Activated T-cell treated with anti-CD3 and anti-CD28 coated beads, Interleukin-2, amount 50 U/mL, for 48 hours (primary cell): ENCODE measurements at regions not wholly inside any gene's neighbourhood (a gene's known extent, or its start where the extent isn't known, plus 50 kb on each side); places are given as distances from the start of the nearest gene placed in this dataset.

Source experiments
- DNase-seq, 2 experiments: peaks; one replicate each; pipeline ENCODE4 v3.0.0-alpha.2; 2020

DNA sequence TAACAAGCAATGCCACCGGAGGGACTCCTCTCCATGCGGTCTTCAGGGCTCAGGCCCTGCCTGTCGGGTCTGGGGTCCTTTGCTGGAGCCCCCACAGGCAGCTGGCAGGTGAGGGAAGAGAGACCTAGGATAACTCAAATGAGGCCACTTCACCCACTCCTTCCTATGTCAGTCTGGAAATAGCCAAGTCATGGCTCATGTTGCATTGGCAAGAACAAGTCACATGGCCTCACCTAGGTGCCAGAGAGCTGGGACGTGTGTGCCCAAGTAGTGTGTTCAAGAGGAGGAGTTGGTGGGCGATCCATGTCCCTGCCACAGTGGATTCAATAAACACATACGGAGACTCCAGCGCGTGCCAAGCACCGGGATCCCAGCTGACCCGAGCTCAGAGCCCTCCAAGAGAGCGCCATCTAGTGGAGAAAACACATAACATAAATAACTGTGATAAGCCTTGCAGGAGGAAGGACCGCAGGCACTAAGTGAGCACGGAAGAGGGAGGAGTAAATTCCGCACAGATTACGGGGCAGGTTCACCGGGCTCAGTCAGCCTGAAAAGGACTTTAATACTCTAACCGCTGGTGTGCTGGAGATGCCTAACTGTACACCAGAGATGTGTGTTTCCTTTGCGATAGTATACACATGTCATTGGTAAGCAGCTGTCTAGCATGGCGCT, 580.8 kb downstream of the CCDC171 start:
- peak; percentile 33 to 43 for DNase-seq

DNA sequence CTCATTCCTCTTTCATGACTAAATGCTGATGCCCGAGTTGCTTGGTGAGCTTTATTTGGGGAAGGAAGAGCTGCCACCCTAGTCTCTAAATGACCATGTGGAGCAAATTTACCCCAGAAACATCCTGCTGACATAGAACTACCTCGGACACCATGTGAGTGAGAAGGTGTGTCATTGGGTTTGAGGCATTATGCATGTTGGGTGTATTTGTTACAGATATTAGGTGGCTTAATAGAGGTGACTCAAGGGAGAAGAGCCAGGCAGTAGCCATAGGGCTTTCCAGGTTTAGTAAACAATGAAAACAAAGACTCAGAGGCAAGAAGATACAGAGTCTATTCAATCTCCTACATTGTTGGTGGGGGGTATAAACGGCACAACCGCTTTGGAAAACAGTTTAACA, 581.5 kb downstream of the CCDC171 start:
- DNase-seq: no peak

DNA sequence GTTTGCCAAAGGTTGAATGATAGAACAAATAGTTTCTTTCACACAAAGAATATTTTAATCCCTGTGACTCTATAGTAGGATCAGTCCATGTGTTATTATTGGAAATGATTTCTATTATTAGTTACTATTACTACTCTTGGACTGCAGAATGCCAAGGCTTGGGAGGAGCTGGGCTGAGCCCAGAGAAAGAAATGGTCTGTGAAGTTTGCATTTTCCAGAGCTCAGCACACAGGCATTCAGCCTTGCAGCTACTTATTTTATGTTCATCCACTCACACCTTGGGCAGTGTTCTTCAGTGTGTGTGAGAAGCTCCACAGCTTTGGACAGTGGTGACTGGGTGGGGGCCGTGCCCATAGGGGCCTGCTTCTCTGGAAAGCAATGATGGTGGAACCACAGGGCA, 583.1 kb downstream of the CCDC171 start:
- no peak for DNase-seq

DNA sequence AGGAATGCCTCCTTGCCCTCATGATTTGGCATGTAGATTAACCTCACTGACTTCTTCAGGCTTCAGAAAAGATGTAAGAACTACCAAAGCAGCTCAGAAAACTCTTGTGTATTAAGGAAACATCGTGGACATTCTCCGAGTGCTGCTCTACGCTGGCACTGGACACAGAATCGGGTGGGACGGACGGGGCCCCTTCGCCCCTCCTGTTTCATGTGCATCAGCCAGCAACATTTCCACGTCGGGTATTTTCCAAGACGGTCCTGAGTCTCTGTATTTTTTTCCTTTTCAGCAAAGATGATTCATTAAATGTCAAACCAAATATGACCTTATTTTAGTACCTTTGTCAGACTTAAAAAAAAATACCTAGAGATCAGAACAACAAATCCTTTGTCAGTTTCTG, 583.6 kb downstream of the CCDC171 start:
- DNase-seq: no peak

DNA sequence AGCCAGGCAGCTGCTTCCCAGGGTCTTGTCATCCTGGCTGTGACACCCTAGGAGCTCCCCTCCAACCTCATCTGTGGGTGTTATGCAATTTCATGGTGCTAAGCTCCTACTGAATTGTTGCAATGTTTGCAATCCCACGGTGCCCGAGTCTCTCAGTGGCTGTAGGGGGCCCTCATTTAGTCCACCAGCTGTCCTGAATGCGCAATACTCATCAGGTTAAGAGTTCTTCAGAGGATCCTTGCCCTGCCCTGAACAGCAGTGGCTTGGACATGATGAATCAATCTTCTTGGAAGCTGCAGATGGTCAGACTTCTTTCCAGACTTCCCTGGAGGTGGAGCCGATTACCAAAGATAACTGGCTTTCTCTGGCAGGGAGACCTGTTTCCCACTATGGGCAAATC, 584.1 kb downstream of the CCDC171 start:
- no peak for DNase-seq

DNA sequence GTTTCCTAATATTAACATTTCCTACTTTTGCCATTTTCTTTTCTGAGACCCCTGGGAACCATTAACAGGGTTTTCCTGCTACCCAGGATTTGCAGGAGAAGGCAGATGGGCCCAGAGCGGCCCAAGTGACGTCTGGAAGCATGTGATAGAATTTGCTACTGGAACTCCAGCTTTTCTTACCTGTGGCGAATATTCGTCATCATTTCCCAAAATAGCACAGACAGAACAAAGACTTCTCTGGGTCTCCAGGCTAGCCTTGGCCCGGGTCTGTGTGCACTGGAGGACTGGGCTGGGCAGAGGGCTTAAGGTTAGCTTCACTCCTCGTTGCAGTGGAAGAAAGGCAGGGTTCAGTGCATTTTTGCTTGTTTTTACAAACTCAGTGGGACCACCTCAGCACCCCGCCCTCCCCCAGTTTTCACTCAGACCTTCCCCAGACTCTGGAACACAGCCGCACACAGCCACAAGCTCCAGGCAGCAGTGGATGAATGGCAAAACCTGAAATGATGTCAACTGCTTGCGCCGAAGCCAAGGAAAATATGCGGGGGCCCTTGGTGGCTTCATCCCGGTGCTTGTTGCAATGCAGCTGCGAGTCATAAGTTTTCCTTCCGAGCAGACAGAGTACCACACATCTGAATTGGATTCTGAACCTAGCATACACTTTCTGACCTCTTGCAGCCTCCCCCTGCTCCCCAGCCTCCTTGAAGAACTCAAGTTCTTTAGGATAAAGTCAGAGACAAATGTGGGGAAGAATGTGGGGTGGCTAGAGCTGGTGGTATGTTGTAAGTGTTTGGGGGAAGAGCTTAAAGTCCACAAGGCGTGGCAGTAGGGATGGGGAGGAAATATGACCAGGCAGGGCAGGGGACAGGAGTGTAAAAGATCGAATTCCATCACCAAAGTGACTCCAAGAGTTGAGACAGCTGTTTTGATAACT, 586.0 kb downstream of the CCDC171 start:
- no peak for DNase-seq

DNA sequence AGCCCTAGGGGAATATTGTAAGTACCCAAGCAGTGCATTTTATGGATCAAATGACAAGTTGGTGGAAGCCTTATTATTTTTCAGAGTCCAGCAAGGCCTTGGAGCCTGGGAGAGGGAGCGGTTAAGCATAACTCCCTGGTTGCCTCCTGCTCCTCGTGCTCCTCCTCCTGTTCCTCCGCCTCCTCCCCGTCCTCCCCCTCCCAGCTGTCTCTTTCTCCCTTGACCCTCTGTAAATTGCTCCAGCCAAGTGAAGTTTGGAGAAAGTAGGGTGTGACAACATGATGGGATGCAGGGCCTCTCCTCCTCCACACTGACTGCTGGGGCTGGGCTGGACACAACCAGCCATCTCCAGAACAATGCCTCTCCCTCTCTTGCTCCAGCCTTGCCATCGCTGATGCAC, 586.9 kb downstream of the CCDC171 start:
- no peak for DNase-seq

DNA sequence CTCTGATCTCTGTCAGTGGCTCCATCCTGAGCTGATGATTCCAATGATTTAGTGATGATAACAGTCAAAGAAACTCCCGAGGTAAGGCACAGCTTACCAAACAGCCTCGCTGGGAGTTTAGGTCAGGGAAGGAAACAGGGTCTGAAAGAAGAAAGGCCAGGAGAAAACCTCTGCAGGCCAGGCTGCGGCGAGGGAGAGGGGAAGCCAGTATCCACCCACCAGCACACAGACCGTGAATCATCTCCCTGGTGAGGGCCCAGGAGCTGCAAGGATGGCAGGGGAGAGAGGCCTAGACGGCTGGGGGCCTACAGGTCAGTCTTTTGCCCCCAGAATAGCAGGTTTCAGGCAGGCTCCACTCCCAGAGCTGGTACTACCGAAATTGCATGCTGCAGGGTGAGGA, 590.5 kb downstream of the CCDC171 start:
- no peak for DNase-seq

DNA sequence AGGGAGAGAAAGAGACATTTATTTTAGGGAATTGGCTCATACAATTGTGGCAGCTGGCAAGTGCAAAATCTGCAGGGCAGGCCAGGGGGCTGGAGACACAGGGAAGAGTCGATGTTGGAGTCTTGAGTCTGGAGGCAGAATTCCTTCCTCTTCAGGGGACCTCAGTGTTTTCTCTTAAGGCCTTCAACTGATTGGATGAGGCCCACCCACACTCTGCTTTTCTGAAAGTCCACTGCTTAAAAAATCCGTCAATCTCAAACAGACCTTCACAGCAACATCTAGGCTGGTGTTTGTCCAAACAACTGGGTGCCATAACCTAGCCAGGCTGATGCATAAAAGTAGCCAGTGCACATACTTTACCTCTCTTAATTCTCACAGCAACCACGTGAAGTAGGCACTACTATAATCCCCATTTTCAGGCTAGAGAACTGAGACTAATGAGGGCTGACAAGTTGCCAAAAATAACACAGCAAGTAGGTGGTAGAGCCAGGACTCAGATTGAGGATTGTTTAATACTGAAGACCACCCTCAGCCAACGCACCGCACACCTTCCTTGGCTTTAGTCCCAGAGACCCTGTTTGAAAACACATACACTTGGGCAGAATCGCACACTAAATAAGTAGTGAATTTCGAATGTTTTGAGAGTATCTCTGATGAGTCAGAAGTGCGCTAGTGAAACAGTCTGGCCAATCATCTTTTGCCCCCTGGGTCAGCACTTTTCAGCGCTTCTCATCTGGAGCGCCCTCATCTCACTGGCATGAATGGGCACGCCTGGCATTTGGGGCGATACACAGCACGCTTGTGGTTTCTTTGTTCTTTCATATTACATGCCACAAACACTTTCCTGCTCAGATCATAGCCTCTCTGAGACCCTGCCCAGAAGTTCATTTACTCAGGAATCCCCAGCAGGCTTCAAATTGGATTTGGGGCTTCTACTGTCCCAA, 591.4 kb downstream of the CCDC171 start:
- no peak for DNase-seq

DNA sequence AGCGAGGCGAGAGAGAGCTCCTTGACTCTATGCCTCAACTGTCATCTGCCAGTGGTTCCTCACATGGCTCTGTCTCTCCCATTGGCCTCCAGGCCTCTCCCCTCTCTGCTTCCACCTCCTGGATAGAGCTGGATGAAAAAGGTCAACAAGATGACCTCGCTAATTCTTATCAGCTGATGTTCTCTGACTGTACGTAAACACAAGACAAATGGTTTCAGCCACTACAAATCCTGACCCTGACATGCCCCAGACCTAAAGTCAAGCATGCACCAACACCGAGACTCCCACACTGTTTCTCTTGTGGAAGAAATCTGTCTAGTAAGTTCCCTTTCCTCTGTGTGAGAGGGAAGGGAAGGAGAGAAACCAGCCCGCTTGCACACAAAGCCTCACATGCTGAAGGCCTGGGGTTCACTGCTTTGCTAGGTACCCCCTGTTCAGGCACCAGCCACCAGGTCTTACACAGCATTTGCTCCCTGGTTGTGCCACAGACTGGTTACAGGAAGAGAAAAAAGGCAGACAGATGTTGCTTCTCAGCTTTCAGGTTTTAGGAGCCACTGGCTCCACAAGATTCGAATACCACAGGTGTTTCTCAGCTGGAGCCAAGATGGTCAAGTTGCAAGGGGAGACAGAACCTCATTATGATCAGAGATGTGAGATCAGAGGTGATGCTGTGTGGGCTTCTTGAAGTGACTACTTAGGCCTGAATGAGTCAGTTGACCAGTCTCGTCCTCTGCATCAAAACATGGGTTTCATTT, 592.5 kb downstream of the CCDC171 start:
- DNase-seq: no peak

DNA sequence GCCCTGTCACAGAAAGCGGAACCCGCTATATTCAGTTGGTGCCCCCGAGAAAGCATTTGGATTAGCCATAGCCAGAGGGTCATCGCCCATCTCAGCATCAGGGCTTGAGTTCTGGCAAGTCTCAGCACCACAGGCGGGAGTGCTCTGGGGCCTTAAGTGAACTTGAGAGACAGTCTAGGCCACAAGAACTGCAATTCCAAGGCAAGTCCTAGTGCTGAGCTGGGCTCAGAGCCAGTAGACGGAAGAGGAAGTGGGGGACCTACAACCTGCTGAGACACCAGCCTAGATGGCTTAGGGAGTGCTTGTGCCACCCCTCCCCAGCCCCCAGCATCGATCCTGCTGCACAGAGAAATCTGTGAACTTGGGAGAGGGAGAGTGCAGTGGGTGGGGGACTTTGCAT, 594.9 kb downstream of the CCDC171 start:
- no peak for DNase-seq

DNA sequence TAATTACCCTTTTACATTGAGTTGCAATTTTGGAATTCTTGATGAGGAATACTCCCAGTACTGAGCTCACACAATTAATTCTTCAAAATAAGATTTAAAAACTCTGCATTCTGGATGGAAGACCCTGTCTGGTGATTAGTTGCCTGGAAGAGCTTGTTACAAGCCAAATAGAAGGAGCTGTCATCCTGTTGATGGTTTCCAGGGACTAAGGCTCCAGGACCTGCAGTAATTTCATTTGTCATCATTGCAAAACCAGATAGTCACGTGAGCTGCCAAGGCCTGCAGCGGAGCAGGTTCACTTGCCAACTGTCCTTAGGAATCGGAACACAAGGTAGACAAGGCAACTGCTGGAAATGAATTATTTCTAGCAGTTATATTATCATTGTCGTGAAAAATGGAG, 597.7 kb downstream of the CCDC171 start:
- no peak for DNase-seq

DNA sequence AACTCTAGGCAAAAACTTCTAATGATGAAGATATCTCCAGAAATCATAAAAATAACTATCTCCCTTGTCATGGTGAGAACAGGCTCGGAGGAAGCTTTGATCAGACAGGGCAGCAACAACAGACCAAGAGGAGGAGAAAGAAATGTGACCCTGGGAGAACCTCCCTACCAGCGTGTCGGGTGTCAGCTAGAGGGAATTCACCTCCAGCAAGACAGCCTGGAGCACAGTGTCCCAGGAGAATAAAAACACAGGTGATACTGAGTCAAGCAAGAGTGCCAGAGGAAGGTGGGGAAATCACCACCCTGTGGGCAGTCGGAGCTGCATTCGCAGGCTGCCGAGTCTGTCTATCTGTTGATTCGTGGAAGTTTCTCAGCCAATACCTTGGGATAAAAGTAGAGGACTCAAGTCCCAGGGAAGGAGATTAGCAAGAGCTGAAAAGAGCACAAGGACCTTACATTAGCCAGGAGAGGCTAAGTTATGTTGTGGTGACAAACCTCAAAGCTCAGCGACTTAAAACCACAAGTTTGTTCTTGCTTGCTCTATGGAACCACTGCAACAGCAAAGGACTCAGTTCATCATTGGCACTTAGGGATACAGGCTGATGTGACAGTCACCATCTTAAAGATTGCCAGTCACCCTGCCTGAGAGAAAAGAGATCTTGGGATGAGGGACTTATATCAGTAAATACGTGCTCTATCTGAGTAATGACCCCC, 598.3 kb downstream of the CCDC171 start:
- DNase-seq: no peak

DNA sequence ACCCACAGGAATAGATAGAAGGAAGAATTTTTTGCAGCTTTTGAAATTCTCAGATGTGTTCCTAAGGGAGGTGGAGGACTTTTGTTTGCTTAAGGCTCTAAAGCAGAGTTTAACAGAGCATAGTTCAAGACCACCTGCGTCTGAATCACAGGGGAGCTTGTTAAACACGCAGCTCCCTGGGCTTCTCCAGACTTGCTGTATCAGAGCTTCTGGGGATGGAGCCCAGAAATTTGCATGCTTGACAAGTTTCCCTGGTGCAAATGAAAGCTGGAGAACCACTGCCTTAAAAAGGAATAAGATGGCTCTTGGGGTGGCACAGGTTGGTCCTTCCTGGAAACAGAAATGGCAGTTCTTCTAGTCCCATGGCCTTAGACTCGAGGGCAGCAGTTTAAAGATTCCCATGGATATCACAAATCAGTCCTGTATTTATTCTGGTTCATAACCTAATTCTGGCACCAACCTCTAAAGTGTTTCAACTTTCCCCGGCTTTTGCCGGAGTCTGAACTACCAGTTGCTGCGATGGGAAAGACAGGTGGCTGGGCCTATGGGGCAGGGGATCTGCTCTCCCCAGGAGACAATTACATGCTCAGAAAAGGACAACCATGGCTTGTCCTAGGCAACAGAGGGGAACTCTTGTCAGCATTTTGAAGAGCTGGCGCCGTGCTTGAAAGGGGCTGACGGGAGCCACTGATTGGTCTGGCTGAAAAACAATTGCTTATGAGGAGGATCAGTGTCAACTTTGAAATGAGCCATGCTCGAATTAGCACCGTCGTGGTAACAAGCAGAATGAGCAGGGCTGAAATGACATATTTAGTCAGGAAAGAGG, 599.6 kb downstream of the CCDC171 start:
- DNase-seq: no peak

DNA sequence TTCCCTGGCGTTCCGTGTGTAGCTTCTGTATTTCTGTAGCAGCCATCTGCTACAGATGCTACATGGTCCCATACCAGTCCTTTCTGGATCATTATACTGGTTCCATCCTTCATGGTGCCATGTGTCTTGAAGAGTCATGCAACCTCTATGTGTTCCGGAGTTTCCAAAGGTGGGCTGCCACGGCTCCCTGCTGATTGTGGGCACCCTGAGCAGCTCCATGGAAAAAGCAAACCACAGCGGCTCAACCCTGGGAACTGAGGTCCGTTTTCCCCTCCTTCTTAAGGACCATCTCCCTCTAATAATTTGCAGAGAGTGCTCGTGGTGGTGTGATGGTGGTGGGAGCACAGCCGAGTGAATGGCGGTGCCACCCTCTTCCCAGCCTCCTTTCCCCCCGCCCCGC, 600.4 kb downstream of the CCDC171 start:
- no peak for DNase-seq

DNA sequence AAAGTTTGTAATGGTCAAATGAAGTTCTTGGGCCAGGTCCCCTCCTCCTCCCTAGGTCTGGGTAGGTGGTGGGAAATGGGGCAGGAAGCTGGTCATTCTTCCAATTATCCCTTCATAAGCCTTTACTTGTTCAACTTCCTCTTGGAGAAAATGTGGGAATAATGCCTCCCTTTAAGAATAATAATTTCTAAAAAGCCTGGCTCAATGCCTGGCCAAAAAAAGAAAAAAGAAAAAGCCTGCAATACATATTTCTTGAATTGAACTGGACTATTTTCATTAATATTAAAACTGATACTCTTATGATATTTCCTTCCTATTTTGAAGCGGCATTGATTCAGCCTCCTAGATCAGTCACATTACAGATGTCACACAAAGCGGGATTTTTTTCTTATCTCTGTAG, 600.9 kb downstream of the CCDC171 start:
- DNase-seq: no peak

DNA sequence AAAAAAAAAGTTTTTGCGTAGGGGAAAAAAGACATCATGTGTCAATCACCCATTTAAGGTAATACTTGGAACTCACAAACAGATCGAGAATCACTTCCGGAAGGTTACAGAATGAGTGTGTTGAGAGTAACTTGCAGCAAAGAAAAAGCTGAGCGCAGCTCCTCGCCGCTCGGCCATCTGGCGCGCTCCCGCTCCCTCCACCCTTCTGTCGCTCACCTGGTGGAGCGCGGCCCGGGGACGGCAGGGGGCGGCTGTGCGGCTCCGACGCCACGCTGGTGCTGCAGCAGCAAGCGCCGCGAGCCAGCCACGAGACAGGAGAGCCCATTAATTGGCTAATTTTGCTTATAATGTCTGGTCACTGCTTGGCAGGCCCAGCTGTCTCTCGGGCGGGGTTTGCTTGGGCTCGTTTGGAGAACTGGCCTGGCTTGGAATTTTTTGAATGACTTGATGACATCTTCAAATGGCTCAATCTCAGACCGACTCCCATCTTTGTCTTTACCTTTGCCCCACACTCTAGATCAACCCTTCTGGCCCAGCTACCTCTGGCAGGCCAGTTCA, 601.8 kb downstream of the CCDC171 start:
- peak; percentile 48 to 65 for DNase-seq

DNA sequence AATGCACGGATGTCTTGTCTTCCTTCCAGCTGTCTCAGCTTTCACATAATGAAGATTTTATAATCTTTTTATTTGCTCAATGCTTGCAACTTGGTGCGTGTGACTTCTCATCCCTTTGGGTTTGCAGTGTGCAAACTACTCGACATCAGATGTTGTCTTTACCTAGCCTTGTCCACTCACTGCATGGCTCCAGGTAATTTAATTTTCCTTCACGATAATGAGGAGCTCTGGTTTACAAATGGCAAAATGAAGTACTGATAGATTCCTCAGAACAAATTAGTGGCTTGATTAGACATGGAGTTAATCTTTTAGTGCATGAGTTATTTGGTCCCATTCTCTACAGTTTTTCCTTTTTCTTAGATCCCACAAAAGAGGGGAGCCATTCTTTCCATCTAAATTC, 603.0 kb downstream of the CCDC171 start:
- no peak for DNase-seq

DNA sequence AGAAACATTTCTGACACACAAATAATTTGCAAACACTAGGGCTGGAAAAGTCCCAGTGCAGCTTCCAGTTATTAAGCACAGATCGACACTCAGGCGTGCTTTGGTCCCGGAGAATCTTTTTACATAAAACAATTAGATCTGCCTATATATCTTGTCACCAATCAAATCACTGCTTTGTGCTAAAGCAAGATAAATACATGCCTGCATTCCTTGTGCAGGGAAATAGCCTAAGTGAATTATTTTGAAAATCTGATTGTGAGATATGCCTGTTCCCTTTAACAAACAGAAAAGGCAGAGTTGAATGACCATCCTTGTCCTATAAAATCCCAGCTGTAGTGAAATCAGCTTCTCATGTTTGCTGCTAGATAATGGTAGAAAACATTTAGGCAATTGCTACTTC, 604.4 kb downstream of the CCDC171 start:
- no peak for DNase-seq

DNA sequence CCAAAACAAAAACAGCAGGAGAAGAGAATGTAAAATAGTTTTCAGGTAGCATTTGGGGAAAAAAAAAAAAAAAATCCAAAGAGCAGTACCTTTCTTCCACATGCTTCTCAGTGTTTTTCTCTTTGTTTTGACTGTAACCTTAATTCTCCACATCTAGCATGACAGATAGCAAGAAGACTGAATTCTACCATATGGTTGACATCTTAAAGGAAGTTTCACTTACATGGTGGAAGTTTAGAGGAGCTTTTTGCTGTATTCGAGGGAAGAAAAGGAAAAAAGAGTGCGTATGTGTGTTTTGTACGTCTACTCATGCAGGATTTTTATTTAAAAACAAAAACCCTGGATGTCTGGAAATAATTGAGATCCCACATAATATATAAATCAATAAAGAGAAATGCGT, 604.8 kb downstream of the CCDC171 start:
- DNase-seq: no peak

DNA sequence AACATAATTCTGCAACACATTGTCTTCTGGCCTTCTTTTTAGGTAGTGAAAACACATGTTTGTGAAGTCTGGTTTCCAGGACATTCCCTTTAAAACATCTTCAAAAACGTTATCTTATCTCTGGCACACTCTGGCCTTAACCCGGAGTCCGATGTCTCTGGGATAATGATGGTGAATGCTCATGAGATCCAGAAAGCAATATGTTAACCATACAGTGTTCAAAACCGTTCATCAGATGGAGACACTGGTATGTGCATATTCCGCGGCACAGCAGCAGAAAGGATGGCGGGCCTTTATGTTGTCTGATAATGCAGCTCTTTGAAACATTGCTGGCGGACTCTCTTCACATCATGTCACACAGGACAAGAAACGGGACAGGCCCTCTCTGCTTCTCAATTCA, 605.2 kb downstream of the CCDC171 start:
- no peak for DNase-seq
